ENCODE measurements at regions not wholly inside any gene's neighbourhood (a gene's known extent, or its start where the extent isn't known, plus 50 kb on each side); places are given as distances from the start of the nearest gene placed in this dataset.

DNA sequence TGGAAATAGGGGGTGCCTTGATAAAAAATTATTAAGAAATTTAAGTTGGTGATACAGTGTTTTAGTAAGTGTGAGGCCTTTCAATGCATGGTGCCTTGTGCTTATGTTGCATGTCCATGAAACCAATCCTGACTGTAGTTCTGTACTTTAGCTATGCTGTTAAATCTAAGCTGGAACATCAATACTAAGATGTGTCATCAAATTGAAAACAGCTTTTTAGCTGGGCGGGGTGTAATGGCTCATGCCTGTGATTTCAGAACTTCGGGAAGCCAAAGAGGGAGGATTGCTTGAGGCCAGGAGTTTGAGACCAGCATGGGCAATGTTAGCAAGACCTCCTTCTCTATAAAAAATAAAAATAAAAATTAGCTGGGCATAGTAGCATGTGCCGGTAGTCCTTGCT, 930.3 kb upstream of the PCDH9 start (continued):
- no peak for TF ChIP-seq ZNF843 (tag by site-specific recombination; IDR thresholded peaks at IDR 0.05)
- no peak for TF ChIP-seq ZNF292 (tag by site-specific recombination; IDR thresholded peaks at IDR 0.05; ENCODE audit: borderline replicate concordance, low read depth)

DNA sequence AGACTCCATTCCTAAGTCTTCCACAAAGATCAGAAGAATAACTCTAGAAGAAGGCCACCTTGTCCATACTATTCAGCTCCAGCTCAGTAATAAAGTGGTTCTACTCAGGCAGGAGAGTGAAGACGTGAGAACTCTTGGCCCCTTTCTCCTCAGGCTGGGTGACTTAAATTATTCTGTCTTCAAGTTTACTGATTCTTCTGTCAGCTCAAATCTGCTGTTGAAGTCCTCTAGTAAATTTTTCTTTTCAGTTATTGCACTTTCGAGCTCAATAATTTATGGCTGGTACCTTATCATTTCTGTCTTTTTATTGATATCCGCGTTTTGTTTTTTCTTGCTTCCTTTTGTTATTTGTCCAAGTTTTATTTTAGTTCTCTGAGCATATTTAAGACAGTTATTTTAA, 922.3 kb upstream of the PCDH9 start:
- H3K9me3 ChIP-seq (ENCODE audit: control insufficient read depth, insufficient read depth, low read depth, low read length), result no peaks in the 10 kb centered on the region
- no peaks in the 10 kb centered on the region for H3K36me3 ChIP-seq (ENCODE audit: control insufficient read depth in 2 of 2, insufficient read depth in 1 of 2, low read length in 2 of 2)
- H3K4me1 ChIP-seq (ENCODE audit: control insufficient read depth, insufficient read depth, low read length), result no peaks in the 10 kb centered on the region
- ChIA-PET CTCF (no interaction called here), POLR2A (no interaction called here)
- peak; percentile 83; the same call in 1 of the 2 replicates for TF ChIP-seq TRIM28 (IDR thresholded peaks at IDR 0.05; ENCODE audit: borderline replicate concordance, low read length)
- no peak for TF ChIP-seq ZNF610 (tag by site-specific recombination; IDR thresholded peaks at IDR 0.05; ENCODE audit: borderline replicate concordance)
- TF ChIP-seq ZNF830 (tag by site-specific recombination; IDR thresholded peaks at IDR 0.05; ENCODE audit: low read depth), result no peak
- no peak for TF ChIP-seq ZNF366 (tag by site-specific recombination; conservative IDR thresholded peaks at IDR 0.05)
- no peak for TF ChIP-seq ZNF692 (tag by site-specific recombination; IDR thresholded peaks at IDR 0.05)
- no peak for TF ChIP-seq ZNF404 (tag by site-specific recombination; IDR thresholded peaks at IDR 0.05)
- peak; percentile 73 for TF ChIP-seq SETDB1 (IDR thresholded peaks at IDR 0.05; ENCODE audit: insufficient read length, low read length)
- H3K4me3 ChIP-seq (ENCODE audit: low read depth, low read length), result no peak overlapping the region
- H3K27ac ChIP-seq (ENCODE audit: extremely low read depth, low read depth, low read length), result no peak overlapping the region

DNA sequence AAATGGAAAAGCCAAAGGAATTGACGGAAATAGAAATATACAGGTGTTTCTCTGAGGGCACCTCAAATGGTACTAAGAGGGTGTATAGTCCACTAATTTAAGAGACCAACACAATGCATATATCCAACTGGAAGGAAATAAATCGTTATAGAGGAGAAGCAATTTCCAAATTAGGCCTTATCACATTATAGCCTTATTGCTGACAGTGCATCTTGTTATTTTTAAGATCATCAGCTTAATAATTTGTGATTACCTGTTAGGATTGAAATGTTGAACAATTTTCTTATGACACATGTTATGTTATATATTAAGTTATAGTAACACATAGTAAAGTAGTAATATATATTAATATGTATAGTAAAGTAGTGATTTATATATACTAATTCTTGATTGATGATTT, 915.7 kb upstream of the PCDH9 start:
- ChIA-PET CTCF (no interaction called here), POLR2A (no interaction called here)
- no peaks in the 10 kb centered on the region for H3K4me1 ChIP-seq (ENCODE audit: control insufficient read depth, insufficient read depth, low read length)
- H3K9me3 ChIP-seq (ENCODE audit: control insufficient read depth, insufficient read depth, low read depth, low read length), result no peaks in the 10 kb centered on the region
- no peaks in the 10 kb centered on the region for H3K36me3 ChIP-seq (ENCODE audit: control insufficient read depth in 2 of 2, insufficient read depth in 1 of 2, low read length in 2 of 2)
- H3K4me3 ChIP-seq (ENCODE audit: low read depth, low read length), result no peak overlapping the region
- TF ChIP-seq ZXDB (tag by site-specific recombination; IDR thresholded peaks at IDR 0.05), result no peak
- no peak for TF ChIP-seq GFI1B (tag by site-specific recombination; IDR thresholded peaks at IDR 0.05)
- TF ChIP-seq BCL11A (tag by site-specific recombination; IDR thresholded peaks at IDR 0.05; ENCODE audit: low read depth), result no peak
- no peak for TF ChIP-seq ZNF37A (tag by site-specific recombination; IDR thresholded peaks at IDR 0.05)
- no peak overlapping the region for H3K27ac ChIP-seq (ENCODE audit: extremely low read depth, low read depth, low read length)

DNA sequence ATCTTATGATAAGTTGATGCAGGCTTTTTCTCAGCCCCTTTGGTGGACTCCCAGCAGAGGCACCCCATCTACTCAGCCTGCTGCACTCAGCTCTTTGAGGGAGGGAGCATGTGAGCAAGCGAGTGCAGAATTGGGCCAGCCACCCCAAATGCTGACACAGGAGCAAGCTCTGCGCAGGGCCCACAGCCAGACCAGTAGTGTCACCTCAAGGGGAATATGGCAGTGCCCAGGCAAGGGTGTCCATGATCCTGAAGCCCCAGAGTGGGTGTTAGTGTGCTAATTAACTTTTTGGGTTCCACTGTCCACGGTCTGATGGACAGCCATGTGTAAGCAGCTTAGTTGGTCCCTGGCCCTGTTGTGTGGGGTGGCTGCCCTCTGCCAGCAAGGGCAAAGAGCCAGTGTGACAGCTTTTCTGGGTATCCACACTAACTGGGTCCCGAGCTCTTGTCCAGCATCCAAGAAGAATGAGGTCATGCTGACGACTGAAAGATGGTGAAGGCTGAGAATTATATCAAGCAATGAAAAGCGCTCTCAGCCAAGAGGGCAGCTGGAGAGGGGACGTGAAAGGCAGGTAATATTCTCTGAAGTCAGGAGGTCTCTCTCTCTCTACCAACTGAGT, 898.3 kb upstream of the PCDH9 start:
- H3K4me1 ChIP-seq (ENCODE audit: control insufficient read depth, insufficient read depth, low read length), result no peaks in the 10 kb centered on the region
- ChIA-PET CTCF (interaction anchor here (0.7 kb wide), 1 partner anchor 28 kb away, joined by 3 read pairs; no protein-coding TSS in a partner anchor), POLR2A (no interaction called here)
- no peaks in the 10 kb centered on the region for H3K9me3 ChIP-seq (ENCODE audit: control insufficient read depth, insufficient read depth, low read depth, low read length)
- no peak overlapping the region for H3K27ac ChIP-seq (ENCODE audit: extremely low read depth, low read depth, low read length)
- H3K36me3 ChIP-seq (ENCODE audit: control insufficient read depth in 2 of 2, insufficient read depth in 1 of 2, low read length in 2 of 2), result no peaks in the 10 kb centered on the region
- H3K4me3 ChIP-seq (ENCODE audit: low read depth, low read length), result no peak overlapping the region
- no peak for TF ChIP-seq ZNF692 (tag by site-specific recombination; IDR thresholded peaks at IDR 0.05)
- no peak for TF ChIP-seq ZNF112 (tag by site-specific recombination; IDR thresholded peaks at IDR 0.05)
- TF ChIP-seq ZNF654 (tag by site-specific recombination; IDR thresholded peaks at IDR 0.05; ENCODE audit: low read depth), result no peak
